ENCODE measurements at regions not wholly inside any gene's neighbourhood (a gene's known extent, or its start where the extent isn't known, plus 50 kb on each side); places are given as distances from the start of the nearest gene placed in this dataset.

GRCh38 chr22:48477031-48477721 is 1350.5 kb downstream of the BRD1 start:
- Mint-ChIP-seq H3K4me3 (no peak overlapping the region), H3K27me3 (ENCODE audit: low read depth) (peaks cover 21% of the 10 kb centered on the region), H3K27ac (no peak overlapping the region), H3K36me3 (ENCODE audit: low read depth) (no peaks in the 10 kb centered on the region), H3K9me3 (no peaks in the 10 kb centered on the region), H3K4me1 (no peaks in the 10 kb centered on the region)
- TF ChIP-seq CTCF (IDR thresholded peaks at IDR 0.05; ENCODE audit: unreplicated experiment in 3 of 3), result no peak

- H3K36me3 Mint-ChIP-seq (ENCODE audit: low read depth), result no peaks in the 10 kb centered on the region
- H3K4me1 Mint-ChIP-seq, result no peaks in the 10 kb centered on the region
- H3K9me3 Mint-ChIP-seq, result peaks cover 2% of the 10 kb centered on the region
- peaks cover 17% of the 10 kb centered on the region for H3K27me3 Mint-ChIP-seq (ENCODE audit: low read depth)
- no peak for TF ChIP-seq CTCF (IDR thresholded peaks at IDR 0.05; ENCODE audit: unreplicated experiment in 3 of 3)
- H3K4me3 Mint-ChIP-seq, result no peak overlapping the region
- no peak overlapping the region for H3K27ac Mint-ChIP-seq
These were observed 1351.1 kb downstream of the BRD1 start for GRCh38 chr22:48476577-48476976.

GRCh38 chr22:48475661-48476345 is 1351.9 kb downstream of the BRD1 start:
- H3K4me3 Mint-ChIP-seq, result no peak overlapping the region
- H3K27ac Mint-ChIP-seq, result no peak overlapping the region
- peaks cover 16% of the 10 kb centered on the region for H3K27me3 Mint-ChIP-seq (ENCODE audit: low read depth)
- peaks cover 8% of the 10 kb centered on the region for H3K9me3 Mint-ChIP-seq
- no peaks in the 10 kb centered on the region for H3K4me1 Mint-ChIP-seq
- no peaks in the 10 kb centered on the region for H3K36me3 Mint-ChIP-seq (ENCODE audit: low read depth)
- TF ChIP-seq CTCF (IDR thresholded peaks at IDR 0.05; ENCODE audit: unreplicated experiment in 3 of 3), result no peak

GRCh38 chr22:48474881-48475280 is 1352.8 kb downstream of the BRD1 start:
- Mint-ChIP-seq H3K27ac (no peak overlapping the region), H3K9me3 (peaks cover 10% of the 10 kb centered on the region), H3K4me3 (no peak overlapping the region), H3K4me1 (no peaks in the 10 kb centered on the region), H3K27me3 (ENCODE audit: low read depth) (peaks cover 14% of the 10 kb centered on the region), H3K36me3 (ENCODE audit: low read depth) (no peaks in the 10 kb centered on the region)
- no peak for TF ChIP-seq CTCF (IDR thresholded peaks at IDR 0.05; ENCODE audit: unreplicated experiment in 3 of 3)

GRCh38 chr22:48473202-48473601 is 1354.5 kb downstream of the BRD1 start:
- Mint-ChIP-seq H3K27ac (no peak overlapping the region), H3K27me3 (ENCODE audit: low read depth) (peaks cover 14% of the 10 kb centered on the region), H3K9me3 (peaks cover 10% of the 10 kb centered on the region), H3K4me1 (no peaks in the 10 kb centered on the region), H3K4me3 (no peak overlapping the region), H3K36me3 (ENCODE audit: low read depth) (no peaks in the 10 kb centered on the region)
- no peak for TF ChIP-seq CTCF (IDR thresholded peaks at IDR 0.05; ENCODE audit: unreplicated experiment in 3 of 3)

- H3K4me1 Mint-ChIP-seq, result no peaks in the 10 kb centered on the region
- no peaks in the 10 kb centered on the region for H3K36me3 Mint-ChIP-seq (ENCODE audit: low read depth)
- no peaks in the 10 kb centered on the region for H3K9me3 Mint-ChIP-seq
- H3K27me3 Mint-ChIP-seq (ENCODE audit: low read depth), result peaks cover 13% of the 10 kb centered on the region
- H3K27ac Mint-ChIP-seq, result no peak overlapping the region
- TF ChIP-seq CTCF (IDR thresholded peaks at IDR 0.05; ENCODE audit: unreplicated experiment in 3 of 3), result no peak
- no peak overlapping the region for H3K4me3 Mint-ChIP-seq
These were observed 1363.4 kb downstream of the BRD1 start for GRCh38 chr22:48464246-48464645.

Measured in nephron (organoid).